Activated CD8-positive, alpha-beta memory T cell treated with anti-CD3 and anti-CD28 coated beads for 1 hour (primary cell): ENCODE measurements at regions not wholly inside any gene's neighbourhood (a gene's known extent, or its start where the extent isn't known, plus 50 kb on each side); places are given as distances from the start of the nearest gene placed in this dataset.
A peak's percentile ranks its signal among the peaks of the same experiment; 100 is the strongest.

Source experiments
- DNase-seq, 2 donors: peaks; one replicate each; pipeline ENCODE4 v3.0.0-alpha.2; 2020; ENCODE audit warnings: low read depth in 1 of 2; ENCODE audit errors: extremely low read depth in 1 of 2

DNA sequence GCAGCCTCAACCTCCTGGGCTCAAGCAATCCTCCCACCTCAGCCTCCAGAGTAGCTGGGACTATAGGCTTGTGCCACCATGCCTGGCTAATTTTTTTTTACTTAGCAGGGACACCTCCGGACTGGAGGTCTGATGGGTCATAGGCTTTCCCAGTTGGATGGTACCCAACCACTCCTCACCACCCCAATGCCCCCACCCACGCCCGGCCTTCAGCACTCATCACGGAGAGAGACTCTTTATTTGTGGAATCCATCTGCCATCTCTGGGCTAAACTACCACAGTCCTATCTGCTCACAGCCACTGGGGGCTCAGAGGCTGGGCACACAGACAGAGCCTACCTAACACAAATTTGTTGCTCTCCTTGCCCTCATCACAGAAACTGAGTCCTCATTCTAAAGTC, 58.3 kb upstream of the STXBP1 start:
- DNase-seq, result no peak

DNA sequence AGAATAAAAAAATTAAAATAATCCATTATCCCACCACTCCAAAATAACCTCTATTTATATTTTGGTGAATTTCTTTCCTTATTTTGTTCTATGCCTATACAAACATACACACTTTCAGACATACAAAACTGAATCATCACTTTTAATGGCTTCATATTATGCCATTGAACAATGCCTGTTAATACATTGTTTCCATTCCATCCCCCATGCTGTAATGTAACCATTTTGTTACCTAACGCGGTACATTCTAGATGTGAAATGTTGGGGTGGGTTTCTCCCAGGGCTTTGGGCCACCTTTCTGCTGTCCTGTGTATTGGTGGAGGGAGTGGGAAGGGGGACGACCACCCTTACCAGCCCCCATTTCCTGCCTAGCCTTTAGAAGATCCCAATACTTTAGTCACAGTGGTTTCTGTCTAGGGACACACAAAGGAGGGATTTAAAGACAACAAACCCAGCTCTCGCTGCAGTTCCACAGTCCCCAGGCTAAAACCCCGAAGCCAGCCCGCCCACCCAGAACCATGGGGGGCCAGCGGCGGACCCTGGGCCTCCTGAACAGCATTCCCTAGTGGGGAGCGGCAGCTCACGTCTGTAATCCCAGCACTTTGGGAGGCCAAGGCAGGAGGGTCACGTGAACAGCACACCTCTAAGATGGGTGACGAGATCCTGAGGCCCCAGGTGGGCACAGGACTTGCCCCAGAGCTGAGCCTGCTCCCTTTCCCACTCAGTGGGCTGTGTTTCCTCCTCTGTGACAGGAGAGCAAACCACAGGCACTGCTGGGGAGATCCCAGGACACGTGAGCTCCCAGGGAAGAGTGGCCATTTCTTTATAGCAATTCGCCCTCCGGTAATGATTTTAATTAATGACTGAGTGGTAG, 56.9 kb upstream of the STXBP1 start:
- DNase-seq, result no peak

DNA sequence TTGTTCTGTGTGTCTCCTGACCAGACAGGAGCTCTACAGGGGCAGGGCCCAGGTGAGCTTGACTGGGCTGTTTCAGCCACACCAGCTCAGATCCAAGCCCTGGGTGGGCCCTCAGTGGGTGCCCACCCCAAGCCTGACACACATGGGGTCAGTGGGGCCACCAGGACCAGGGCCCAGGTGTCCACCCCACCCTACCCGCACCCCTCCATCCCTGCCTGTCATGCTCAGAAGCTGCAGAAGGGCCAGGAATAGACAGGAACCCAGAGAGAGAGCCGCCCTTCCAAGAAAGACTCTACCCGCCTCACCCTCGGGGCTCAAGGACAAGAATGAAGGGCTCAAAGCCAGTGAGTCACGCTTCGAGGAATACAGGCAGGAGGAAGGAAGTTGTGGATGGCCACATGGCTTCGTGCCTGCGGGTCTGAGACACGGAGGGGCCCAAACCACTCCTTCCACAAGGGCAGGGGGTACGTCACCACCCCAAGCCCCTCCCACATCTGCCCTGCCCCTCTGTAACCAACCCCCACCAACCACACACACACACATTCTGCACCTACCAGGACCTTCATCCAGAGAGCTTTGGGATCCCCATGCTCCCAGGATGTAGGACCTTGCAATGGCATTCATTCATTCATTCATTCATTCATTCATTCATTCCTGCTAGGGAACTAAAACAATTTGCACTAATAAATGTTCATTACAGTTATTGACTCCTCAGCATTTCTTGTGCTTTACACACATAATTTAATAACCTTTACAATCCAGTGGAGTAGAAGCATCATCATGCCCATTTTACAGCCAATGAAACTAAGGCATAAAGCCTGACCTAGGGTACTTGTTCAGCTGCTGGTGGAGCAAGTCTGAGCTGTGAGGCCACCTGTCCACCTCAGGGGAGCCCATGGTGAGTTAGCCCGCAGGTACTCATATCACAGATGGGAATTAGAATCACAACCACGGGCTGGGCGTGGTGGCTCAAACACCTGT, 55.9 kb upstream of the STXBP1 start:
- DNase-seq, result peak; percentile 24 to 46

DNA sequence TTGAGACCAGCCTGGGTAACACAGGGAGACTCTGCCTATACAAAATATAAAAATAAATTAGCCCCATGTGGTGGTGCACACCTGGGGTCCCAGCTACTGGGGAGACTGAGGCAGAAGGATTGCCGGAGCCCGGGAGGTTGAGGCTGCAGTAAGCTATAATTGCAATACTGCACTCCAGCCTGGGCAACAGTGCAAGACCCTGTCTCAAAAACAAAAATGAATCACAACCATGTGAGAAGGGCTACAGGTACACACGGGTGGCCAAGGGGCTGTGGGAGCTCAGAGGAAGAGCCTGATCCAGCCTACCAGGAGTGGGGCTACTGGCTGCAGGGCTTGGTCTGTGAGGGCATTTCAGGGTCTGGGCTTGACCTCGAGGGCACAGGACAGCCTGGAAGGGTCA, 55.2 kb upstream of the STXBP1 start:
- DNase-seq, result no peak

DNA sequence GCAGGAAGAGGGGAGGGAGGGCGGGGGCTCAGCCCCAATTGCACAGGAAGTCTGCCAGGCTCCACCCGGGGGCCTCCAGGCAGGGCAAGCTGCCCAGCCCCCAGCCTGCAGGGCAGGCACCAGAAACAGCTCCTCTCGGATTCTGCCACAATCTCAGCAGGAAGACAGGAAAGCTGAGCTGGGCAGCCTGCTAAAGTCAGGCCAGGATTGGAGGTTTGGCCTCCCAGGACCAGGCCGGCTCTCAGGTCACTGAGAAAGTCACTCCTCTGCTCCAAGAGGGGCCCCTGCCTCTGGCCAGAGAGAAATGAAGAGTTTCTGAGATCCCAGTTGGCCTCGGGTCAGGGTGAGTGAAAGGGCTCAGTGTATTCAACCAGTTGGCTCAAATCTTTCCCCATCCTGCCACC, 54.6 kb upstream of the STXBP1 start:
- DNase-seq, result no peak

DNA sequence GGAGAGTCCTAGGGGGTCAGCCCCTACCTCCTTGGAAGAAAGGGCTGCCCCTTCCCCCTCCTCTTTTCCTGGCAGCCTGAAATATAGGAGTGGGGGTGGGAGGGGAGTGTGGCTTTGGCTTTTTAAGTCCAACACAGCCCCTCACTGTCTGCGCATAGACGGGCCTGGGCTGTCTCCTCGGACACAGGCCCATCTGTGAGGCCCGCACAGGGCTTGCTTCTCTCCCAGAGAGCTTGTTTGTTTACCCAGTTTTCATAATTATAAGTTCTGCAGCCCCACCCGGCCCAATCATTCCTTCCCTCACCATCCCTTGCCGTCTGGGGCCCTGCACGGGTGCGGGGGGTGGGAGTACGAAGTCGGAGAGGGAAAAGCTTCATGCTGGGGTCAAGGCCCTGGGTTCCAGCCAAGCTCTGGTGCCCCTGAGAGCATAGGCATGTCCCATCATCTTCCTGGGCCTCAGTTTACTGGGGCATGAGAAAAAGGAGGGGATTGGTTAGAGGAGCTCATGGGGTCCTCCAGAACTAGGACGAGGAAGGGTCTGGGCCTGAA, 54.0 kb upstream of the STXBP1 start:
- no peak for DNase-seq

DNA sequence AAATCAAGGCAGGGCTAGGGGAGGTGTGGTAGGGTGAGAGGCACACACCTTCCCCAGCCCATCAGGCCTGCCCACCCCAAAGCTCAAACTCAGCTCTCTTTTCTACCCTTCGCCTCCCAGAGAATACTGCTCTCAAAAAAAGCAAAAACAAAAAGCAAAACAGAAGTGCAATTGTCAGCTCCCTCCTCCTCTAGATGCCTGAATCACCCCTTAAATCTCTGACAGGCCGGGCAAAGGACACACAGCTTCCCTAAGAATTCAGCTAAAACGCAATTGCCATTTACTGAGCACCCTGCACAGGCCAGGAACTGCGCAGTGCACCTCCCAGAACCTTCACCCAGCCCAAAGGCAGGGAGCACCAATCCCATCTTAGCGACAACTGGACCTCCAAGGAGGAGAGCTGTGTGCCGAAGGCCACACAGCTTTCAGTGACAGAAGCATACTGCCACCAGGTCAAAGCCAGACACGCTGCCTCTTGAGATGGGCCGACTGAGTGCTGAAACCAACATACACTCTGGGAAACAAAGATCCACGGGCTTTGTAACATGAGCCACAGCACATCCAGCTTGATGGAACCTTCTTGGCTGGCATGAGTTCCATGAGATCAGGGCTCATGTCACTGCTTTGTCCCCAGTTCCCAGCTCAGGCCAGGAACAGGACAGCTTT, 53.4 kb upstream of the STXBP1 start:
- no peak for DNase-seq

DNA sequence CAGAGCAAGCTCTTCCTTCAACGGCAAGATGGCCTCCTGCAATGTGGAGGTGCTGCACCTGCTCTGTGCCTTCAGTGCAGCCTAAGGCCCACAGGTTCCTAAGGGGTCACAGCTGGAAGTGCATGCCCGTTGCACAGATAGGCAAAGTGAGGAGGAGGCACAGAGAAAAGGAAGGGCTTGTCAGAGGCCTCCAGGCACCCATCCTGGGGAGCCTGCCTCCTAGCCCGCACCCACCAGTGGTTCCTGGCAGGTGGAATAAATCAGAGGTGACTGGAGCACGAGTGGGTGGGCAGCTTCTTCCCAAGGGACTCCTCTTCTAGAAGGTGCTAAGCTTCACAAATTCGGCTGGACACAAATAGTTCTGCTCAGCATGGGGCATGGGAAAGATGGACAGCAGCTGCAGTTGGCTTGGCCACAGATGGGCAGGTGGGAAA, 52.8 kb upstream of the STXBP1 start:
- DNase-seq, result no peak

DNA sequence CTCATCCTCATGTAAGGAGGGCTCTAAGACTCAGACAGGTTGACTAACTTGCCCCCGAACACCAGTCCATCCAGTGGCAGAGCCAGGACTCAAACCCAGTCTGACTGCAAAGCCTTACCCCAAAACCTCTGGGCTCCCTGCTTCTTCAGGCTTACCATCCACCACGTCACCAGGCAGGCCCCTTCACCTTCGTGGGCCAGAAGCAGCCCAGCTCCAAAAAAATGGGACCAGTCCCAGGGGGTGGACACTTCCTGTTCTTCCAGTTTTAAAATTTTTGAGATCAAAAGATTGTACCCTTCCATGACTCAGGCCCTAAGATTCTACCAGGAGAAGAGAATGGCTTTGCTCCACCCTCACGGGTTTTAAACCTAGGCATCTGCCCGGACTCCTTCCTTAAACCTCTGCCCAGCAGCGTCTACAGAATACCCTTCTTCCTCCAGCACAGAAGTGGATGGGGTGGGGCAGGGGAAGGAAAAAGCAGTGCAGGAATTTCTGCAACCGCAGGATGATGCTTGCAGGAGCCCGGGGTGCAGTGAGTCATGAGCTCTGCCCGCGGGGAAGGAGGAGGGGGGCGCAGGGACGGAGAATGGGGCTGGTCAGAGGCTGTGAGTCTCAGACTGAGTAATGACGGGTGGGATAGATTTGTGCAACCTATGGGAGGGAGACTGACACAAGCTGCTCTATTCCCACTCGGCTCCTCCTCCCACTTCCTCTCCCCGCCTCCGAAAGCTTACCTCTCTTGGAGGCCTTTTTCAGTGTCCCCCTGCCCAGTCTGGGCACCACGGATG, 50.4 kb upstream of the STXBP1 start:
- no peak for DNase-seq
